ENCODE measurements at regions not wholly inside any gene's neighbourhood (a gene's known extent, or its start where the extent isn't known, plus 50 kb on each side); places are given as distances from the start of the nearest gene placed in this dataset.
A peak's percentile ranks its signal among the peaks of the same experiment; 100 is the strongest.

- Histone ChIP-seq H2BK5ac (ENCODE audit: low read depth, low read length) (no peak overlapping the region), H3K4me3 (ENCODE audit: extremely low read depth in 1 of 4, insufficient read depth in 2 of 4, low read depth in 3 of 4, low read length in 4 of 4) (no peak overlapping the region), H2AK5ac (ENCODE audit: low read depth, low read length) (no peak overlapping the region), H3K23ac (ENCODE audit: insufficient read length) (no peak overlapping the region), H4K20me1 (replicated peaks in 1 of 2; ENCODE audit: control insufficient read depth in 1 of 2, insufficient read depth in 2 of 2, low read length in 2 of 2) (no peaks in the 10 kb centered on the region), H3K27ac (ENCODE audit: low read depth, low read length) (no peak overlapping the region), H3K4me2 (ENCODE audit: insufficient read depth in 1 of 2, low read depth in 2 of 2, low read length in 2 of 2) (no peak overlapping the region), H2BK15ac (ENCODE audit: low read length) (no peak overlapping the region), H3K27me3 (replicated peaks in 1 of 4; ENCODE audit: control insufficient read depth in 3 of 4, extremely low read depth in 1 of 4, insufficient read depth in 3 of 4, low read length in 3 of 4) (no peaks in the 10 kb centered on the region), H2BK20ac (ENCODE audit: low read length) (no peak overlapping the region), H2BK120ac (replicated peaks; ENCODE audit: low read depth, low read length) (no peak overlapping the region), H4K5ac (ENCODE audit: insufficient read length, low read depth, low read length) (no peak overlapping the region), H3K9ac (replicated peaks in 1 of 4; ENCODE audit: extremely low read depth in 1 of 4, low read depth in 3 of 4, low read length in 3 of 4) (no peak overlapping the region), H3K4me1 (replicated peaks in 1 of 4; ENCODE audit: control insufficient read depth in 3 of 4, insufficient read depth in 4 of 4, low read length in 3 of 4) (no peaks in the 10 kb centered on the region), H3K79me1 (ENCODE audit: low read depth, low read length) (no peaks in the 10 kb centered on the region), H2AFZ (ENCODE audit: low read length) (no peak overlapping the region), H3K9me3 (ENCODE audit: insufficient read depth in 2 of 2, low read depth in 1 of 2, low read length in 1 of 2) (no peaks in the 10 kb centered on the region), H2BK12ac (ENCODE audit: low read depth, low read length) (no peak overlapping the region), H4K8ac (ENCODE audit: extremely low read depth, insufficient read depth, low read length) (no peak overlapping the region), H3K23me2 (ENCODE audit: low read depth, low read length) (no peaks in the 10 kb centered on the region), H3K79me2 (ENCODE audit: control insufficient read depth in 1 of 2, insufficient read depth in 2 of 2, low read length in 2 of 2) (no peaks in the 10 kb centered on the region), H3K14ac (ENCODE audit: insufficient read length) (no peak overlapping the region), H3K4ac (replicated peaks; ENCODE audit: insufficient read length, low read depth, low read length) (no peak overlapping the region), H3K18ac (ENCODE audit: extremely low read depth, low read length) (no peak overlapping the region), H3K36me3 (ENCODE audit: control insufficient read depth in 2 of 4, insufficient read depth in 4 of 4, low read length in 3 of 4) (no peaks in the 10 kb centered on the region), H3K56ac (replicated peaks; ENCODE audit: insufficient read length, low read depth, low read length) (no peak overlapping the region), H4K91ac (replicated peaks; ENCODE audit: insufficient read length, low read length) (no peak overlapping the region)
- DNase-seq (ENCODE audit: low read depth in 1 of 2, low spot score in 2 of 2) (peak in 1 of 2 experiments; percentile 30), FAIRE-seq (no peak)
- POLR2A ChIA-PET (ENCODE audit: partially characterized antibody) = no interaction called here
- TF ChIP-seq CTCF (IDR thresholded peaks at IDR 0.05; ENCODE audit: control extremely low read depth in 1 of 3, insufficient read depth in 1 of 3, low read depth in 1 of 3, low read length in 3 of 3) (peak in 2 of 3 experiments; percentile 6 to 49; a peak in 2 of 4 replicates), KDM1A (IDR thresholded peaks at IDR 0.05; ENCODE audit: borderline replicate concordance, low read length) (no peak), RAD21 (IDR thresholded peaks at IDR 0.05 in 1 of 2, conservative IDR thresholded peaks at IDR 0.05 in 1 of 2; ENCODE audit: low read depth in 2 of 2, low read length in 2 of 2) (peak; percentile 21 to 45; a peak in 2 of 4 replicates)
- CTCF ChIA-PET (ENCODE audit: partially characterized antibody) = interaction anchor here (0.8 to 1.5 kb wide), 11 partner anchors 9 to 287 kb away, joined by 3 to 4 read pairs (median 3); no protein-coding TSS in a partner anchor
These were observed 129.8 kb downstream of the BUB3 start for GRCh38 chr10:123284022-123284421.

Measured in H1 (cell line).